ENCODE measurements at regions not wholly inside any gene's neighbourhood (a gene's known extent, or its start where the extent isn't known, plus 50 kb on each side); places are given as distances from the start of the nearest gene placed in this dataset.

DNA sequence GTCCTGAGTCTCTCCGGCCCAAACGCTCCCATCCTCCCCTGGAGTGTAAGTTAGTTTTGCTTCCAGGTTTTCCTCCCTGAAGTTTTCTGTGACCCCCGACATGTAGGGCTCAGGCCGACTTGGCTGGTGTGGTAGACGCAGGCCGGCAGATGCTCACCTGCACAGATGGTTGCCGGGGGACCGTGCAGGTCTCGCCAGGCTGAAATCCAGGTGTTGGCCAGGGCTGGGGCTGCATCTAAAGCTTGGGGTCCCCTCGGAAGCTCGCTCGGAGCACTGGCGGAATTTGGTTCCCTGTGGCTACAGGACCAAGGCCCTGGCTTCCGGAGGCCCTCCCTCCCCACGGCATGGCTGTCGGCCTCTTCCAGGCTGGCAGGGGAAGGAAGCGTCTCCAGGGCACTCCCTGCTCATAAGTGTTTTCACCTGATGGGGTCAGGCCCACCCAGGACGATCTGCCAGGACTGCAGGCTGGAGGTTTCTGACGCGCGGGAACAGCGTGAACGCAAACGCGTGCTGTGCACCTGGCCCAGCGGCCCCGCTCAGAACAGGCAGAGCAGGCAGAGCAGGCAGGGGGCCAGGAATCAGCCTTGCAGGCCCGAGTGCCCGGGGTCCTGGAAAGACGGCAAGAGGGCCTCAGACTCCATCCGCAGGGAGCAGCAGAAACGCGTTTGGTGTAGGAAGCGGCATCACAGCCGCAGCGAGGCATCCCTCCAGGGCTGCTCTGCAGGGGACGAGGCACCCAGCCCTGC is 258.2 kb downstream of the BRD1 start:
- no peak overlapping the region for H3K27ac ChIP-seq
- TF ChIP-seq, protein P1, sequence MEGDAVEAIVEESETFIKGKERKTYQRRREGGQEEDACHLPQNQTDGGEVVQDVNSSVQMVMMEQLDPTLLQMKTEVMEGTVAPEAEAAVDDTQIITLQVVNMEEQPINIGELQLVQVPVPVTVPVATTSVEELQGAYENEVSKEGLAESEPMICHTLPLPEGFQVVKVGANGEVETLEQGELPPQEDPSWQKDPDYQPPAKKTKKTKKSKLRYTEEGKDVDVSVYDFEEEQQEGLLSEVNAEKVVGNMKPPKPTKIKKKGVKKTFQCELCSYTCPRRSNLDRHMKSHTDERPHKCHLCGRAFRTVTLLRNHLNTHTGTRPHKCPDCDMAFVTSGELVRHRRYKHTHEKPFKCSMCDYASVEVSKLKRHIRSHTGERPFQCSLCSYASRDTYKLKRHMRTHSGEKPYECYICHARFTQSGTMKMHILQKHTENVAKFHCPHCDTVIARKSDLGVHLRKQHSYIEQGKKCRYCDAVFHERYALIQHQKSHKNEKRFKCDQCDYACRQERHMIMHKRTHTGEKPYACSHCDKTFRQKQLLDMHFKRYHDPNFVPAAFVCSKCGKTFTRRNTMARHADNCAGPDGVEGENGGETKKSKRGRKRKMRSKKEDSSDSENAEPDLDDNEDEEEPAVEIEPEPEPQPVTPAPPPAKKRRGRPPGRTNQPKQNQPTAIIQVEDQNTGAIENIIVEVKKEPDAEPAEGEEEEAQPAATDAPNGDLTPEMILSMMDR (conservative IDR thresholded peaks at IDR 0.05), result no peak

GRCh38 chr22:49568751-49569285 is 258.9 kb downstream of the BRD1 start:
- H3K27ac ChIP-seq, result no peak overlapping the region
- TF ChIP-seq, protein P1 (conservative IDR thresholded peaks at IDR 0.05), result no peak

- H3K27ac ChIP-seq, result no peak overlapping the region
- TF ChIP-seq, protein P1 (conservative IDR thresholded peaks at IDR 0.05), result no peak
Observed at GRCh38 chr22:49567899-49568750, 259.5 kb downstream of the BRD1 start.

GRCh38 chr22:49566693-49567092 is 261.0 kb downstream of the BRD1 start:
- H3K27ac ChIP-seq, result no peak overlapping the region
- TF ChIP-seq, protein P1 (conservative IDR thresholded peaks at IDR 0.05), result no peak

DNA sequence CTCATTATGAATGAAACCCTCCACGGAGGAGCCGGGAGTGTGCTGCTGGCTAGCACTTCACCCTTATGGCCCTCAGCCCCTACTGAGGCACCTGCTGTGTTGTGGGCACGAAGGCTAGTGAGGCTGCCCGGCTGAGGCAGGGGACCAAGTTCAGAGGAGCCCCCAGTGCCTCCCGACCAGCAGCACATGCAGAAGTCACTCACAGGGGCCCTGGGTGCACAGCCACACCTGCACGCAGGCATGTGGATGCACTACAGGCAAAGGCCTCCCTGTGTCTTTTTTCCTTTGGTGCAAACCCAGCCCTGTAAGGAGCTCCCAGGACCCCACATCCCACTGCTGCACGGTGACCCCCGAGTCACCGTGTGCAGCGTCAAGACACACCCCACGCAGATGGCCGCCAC is 261.5 kb downstream of the BRD1 start:
- TF ChIP-seq, protein P1 (conservative IDR thresholded peaks at IDR 0.05), result no peak

DNA sequence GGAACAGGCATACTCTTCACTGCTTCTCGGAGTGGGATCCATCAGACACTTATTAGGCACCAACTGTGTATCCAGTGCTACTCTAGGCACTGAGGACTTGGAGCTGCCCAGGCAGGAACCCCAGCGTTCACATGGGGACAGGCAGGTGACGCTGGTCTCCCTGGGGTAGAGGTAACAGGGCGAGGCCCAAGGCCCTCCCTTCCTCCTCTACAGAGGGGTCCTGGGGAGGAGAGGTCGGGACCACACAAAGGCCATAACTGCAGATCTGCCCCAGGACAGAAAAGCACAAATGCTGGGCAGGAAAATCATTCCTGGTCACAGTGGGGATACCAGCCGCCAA is 262.2 kb downstream of the BRD1 start:
- no peak overlapping the region for H3K27ac ChIP-seq
- TF ChIP-seq, protein P1 (conservative IDR thresholded peaks at IDR 0.05), result no peak

More for the DNA sequence above, 261.5 kb downstream of the BRD1 start:
- no peak overlapping the region for H3K27ac ChIP-seq

Measured in VCaP (cell line).